ENCODE measurements at regions not wholly inside any gene's neighbourhood (a gene's known extent, or its start where the extent isn't known, plus 50 kb on each side); places are given as distances from the start of the nearest gene placed in this dataset.

DNA sequence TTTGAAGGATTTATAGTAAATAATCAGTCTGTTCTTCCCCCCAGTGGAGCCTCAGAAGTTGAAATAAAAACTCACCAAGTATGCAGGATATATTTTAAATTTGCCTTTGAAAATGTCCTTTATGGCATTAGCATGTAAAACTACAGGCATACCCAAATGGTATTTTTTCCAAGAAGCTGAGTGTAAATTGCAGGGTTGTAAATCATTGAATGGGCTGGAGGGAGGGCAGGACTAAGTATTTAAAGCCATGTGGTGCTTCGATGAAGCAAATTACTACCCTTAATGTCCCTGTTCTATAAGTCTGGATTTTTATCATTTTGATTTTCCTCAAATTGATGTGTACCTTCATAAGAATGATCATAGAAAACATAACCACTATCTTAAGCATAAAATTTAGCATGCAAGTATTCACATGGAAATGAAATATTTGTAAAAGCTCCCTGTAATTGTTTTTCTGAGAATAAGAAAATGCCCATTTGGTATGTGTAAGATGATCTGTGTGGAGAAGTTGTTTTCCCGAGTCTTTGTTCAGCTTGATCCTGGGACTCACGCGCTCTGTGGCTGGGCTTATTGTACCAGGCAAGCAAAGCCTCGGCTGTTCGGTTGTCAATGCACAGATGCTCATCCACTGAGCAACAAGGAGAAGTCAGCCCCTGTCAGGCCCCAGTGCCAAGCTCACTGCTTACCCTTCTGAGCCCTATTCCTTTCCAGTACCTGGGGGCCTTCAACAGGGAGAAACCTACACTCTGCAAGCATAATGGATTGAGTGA, 66.7 kb downstream of the CD164 start:
- no peak for ATAC-seq
- ChIA-PET POLR2A (no interaction called here), CTCF (no interaction called here)
- Histone ChIP-seq H3K4me2 (no peak overlapping the region), H3K27ac (no peak overlapping the region), H3K4me1 (no peaks in the 10 kb centered on the region), H3K9me3 (no peaks in the 10 kb centered on the region), H3K4me3 (no peak overlapping the region)
- no peak for FAIRE-seq
- WGBS (ENCODE audit: missing lambda C conversion rate) = 92% methylated on average over 6 of the region's 6 CpGs
- TF ChIP-seq RFX5 (IDR thresholded peaks at IDR 0.05) (no peak), EHMT2 (IDR thresholded peaks at IDR 0.05; ENCODE audit: low read depth) (no peak), POLR2A (IDR thresholded peaks at IDR 0.05; ENCODE audit: low read length) (no peak), ZC3H11A (IDR thresholded peaks at IDR 0.05) (no peak), ZSCAN20 (CRISPR knock-in tag; IDR thresholded peaks at IDR 0.05) (no peak), GATA3 (IDR thresholded peaks at IDR 0.05; ENCODE audit: borderline replicate concordance) (no peak), HDAC2 (IDR thresholded peaks at IDR 0.05) (no peak), NFE2L2 (conservative IDR thresholded peaks at IDR 0.05; ENCODE audit: low read length) (no peak), HEYL (CRISPR knock-in tag; IDR thresholded peaks at IDR 0.05) (no peak), TFCP2L1 (CRISPR knock-in tag; IDR thresholded peaks at IDR 0.05) (no peak)
- TF ChIP-seq, protein P1, sequence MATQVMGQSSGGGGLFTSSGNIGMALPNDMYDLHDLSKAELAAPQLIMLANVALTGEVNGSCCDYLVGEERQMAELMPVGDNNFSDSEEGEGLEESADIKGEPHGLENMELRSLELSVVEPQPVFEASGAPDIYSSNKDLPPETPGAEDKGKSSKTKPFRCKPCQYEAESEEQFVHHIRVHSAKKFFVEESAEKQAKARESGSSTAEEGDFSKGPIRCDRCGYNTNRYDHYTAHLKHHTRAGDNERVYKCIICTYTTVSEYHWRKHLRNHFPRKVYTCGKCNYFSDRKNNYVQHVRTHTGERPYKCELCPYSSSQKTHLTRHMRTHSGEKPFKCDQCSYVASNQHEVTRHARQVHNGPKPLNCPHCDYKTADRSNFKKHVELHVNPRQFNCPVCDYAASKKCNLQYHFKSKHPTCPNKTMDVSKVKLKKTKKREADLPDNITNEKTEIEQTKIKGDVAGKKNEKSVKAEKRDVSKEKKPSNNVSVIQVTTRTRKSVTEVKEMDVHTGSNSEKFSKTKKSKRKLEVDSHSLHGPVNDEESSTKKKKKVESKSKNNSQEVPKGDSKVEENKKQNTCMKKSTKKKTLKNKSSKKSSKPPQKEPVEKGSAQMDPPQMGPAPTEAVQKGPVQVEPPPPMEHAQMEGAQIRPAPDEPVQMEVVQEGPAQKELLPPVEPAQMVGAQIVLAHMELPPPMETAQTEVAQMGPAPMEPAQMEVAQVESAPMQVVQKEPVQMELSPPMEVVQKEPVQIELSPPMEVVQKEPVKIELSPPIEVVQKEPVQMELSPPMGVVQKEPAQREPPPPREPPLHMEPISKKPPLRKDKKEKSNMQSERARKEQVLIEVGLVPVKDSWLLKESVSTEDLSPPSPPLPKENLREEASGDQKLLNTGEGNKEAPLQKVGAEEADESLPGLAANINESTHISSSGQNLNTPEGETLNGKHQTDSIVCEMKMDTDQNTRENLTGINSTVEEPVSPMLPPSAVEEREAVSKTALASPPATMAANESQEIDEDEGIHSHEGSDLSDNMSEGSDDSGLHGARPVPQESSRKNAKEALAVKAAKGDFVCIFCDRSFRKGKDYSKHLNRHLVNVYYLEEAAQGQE (IDR thresholded peaks at IDR 0.05) = no peak
- TF ChIP-seq, protein P2, sequence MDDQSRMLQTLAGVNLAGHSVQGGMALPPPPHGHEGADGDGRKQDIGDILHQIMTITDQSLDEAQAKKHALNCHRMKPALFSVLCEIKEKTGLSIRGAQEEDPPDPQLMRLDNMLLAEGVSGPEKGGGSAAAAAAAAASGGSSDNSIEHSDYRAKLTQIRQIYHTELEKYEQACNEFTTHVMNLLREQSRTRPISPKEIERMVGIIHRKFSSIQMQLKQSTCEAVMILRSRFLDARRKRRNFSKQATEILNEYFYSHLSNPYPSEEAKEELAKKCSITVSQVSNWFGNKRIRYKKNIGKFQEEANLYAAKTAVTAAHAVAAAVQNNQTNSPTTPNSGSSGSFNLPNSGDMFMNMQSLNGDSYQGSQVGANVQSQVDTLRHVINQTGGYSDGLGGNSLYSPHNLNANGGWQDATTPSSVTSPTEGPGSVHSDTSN (IDR thresholded peaks at IDR 0.05) = no peak
- DNase-seq (ENCODE audit: low read depth in 1 of 2, low spot score in 1 of 2) = no peak

DNA sequence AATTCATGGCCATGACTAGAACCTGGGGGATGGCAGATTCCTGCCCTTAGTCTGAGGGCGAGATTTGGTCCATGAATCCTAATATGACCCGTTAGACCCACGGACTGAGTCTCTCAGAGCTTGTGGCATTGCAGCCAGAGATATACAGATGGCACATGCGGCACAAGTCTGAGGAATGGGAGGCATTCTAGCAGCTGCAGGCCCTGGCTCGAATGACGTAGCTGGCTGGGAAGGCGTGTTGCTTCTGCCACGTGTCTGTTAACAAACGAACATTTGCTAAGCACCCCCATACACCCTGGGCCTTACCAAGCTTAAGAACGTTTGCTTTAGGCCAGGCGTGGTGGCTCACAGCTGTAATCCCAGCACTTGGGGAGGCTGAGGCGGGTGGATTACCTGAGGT, 68.0 kb downstream of the CD164 start:
- POLR2A ChIA-PET = no interaction called here
- Histone ChIP-seq H3K4me2 (no peak overlapping the region), H3K4me1 (no peaks in the 10 kb centered on the region), H3K27ac (no peak overlapping the region), H3K9me3 (no peaks in the 10 kb centered on the region), H3K4me3 (no peak overlapping the region)
- ATAC-seq = no peak
- WGBS (ENCODE audit: missing lambda C conversion rate) = 84% methylated on average over 9 of the region's 12 CpGs
- CTCF ChIA-PET = no interaction called here
- FAIRE-seq = no peak
- no peak for TF ChIP-seq TP53 (CRISPR knock-in tag; IDR thresholded peaks at IDR 0.05)
- TF ChIP-seq CBX2 (IDR thresholded peaks at IDR 0.05; ENCODE audit: borderline replicate concordance, low read depth) = no peak
- no peak for TF ChIP-seq NR3C1 (IDR thresholded peaks at IDR 0.05)
- TF ChIP-seq HOXA7 (CRISPR knock-in tag; IDR thresholded peaks at IDR 0.05) = no peak
- TF ChIP-seq, protein P3, sequence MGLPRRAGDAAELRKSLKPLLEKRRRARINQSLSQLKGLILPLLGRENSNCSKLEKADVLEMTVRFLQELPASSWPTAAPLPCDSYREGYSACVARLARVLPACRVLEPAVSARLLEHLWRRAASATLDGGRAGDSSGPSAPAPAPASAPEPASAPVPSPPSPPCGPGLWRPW (IDR thresholded peaks at IDR 0.05) = no peak
- no peak for TF ChIP-seq EP300 (IDR thresholded peaks at IDR 0.05)
- TF ChIP-seq ESRRA (IDR thresholded peaks at IDR 0.05; ENCODE audit: borderline replicate concordance, low read length) = no peak
- TF ChIP-seq RFX5 (IDR thresholded peaks at IDR 0.05) = no peak
- TF ChIP-seq ZNF302 (CRISPR knock-in tag; IDR thresholded peaks at IDR 0.05) = no peak
- no peak for TF ChIP-seq GATA3 (IDR thresholded peaks at IDR 0.05; ENCODE audit: borderline replicate concordance)
- TF ChIP-seq, protein P4, sequence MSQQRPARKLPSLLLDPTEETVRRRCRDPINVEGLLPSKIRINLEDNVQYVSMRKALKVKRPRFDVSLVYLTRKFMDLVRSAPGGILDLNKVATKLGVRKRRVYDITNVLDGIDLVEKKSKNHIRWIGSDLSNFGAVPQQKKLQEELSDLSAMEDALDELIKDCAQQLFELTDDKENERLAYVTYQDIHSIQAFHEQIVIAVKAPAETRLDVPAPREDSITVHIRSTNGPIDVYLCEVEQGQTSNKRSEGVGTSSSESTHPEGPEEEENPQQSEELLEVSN (IDR thresholded peaks at IDR 0.05; ENCODE audit: borderline replicate concordance, low read depth) = no peak
- no peak for TF ChIP-seq KDM1A (IDR thresholded peaks at IDR 0.05; ENCODE audit: low read depth)
- TF ChIP-seq MYC (IDR thresholded peaks at IDR 0.05; ENCODE audit: borderline replicate concordance, low read length) = no peak
- TF ChIP-seq RCOR1 (IDR thresholded peaks at IDR 0.05; ENCODE audit: low read depth, low read length) = no peak
- TF ChIP-seq RAD21 (conservative IDR thresholded peaks at IDR 0.05 in 1 of 2, IDR thresholded peaks at IDR 0.05 in 1 of 2) = no peak
- TF ChIP-seq, protein P5, sequence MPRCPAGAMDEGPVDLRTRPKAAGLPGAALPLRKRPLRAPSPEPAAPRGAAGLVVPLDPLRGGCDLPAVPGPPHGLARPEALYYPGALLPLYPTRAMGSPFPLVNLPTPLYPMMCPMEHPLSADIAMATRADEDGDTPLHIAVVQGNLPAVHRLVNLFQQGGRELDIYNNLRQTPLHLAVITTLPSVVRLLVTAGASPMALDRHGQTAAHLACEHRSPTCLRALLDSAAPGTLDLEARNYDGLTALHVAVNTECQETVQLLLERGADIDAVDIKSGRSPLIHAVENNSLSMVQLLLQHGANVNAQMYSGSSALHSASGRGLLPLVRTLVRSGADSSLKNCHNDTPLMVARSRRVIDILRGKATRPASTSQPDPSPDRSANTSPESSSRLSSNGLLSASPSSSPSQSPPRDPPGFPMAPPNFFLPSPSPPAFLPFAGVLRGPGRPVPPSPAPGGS (IDR thresholded peaks at IDR 0.05) = no peak
- DNase-seq (ENCODE audit: low read depth in 1 of 2, low spot score in 1 of 2) = no peak

All from A549 (cell line).